GM21390 (cell line): ENCODE measurements at regions not wholly inside any gene's neighbourhood (a gene's known extent, or its start where the extent isn't known, plus 50 kb on each side); places are given as distances from the start of the nearest gene placed in this dataset.
"Not testable (repeated sequence)": the region's sequence is repeated elsewhere in the genome, so short reads cannot be mapped to it uniquely, and the experiment has no call there.

Source experiments
- ATAC-seq: cut with Tn5 transposase; IDR thresholded peaks from one replicate; pipeline ENCODE4 v1.9.1; 2021; ENCODE audit not compliant: unreplicated experiment

DNA sequence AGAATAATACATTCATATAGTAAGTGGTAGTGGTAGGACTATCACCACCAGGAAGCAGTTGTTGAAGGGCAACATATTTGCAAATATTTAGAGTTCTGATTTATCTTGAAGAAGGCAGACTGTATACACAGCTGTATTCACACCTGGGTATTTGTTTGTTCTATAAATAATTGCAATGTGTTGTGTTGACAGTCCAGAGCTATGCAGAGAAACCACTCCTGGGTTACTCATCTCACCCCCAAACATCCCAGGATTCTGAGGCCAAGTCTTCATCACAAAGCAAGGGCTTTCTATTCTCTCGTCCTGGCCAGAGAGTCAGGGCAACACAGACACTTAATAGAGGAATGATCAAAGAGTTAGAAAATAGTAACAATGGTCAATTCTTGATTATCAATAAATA, 102.1 kb upstream of the FAT3 start:
- no peak for ATAC-seq

GRCh38 chr11:92111287-92111686, 113.3 kb upstream of the FAT3 start:
- no peak for ATAC-seq

DNA sequence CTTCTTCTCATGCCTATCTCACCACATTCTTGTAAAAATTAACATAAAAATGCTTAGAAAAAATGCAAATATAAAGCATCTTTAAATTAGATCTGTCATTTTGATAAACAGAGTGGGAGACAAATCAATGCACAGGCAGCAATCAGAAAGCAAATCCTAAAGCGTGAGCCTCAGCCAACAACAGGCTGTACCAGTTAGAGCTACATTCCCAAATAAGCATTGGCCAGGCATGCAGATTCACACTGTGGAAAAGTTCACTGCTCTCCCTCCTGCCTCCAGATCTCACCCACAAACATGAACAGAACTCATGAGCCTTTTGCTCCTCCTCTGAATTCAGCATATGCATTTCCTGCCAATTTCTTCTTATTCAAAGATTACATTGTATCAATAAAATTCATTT, 115.2 kb upstream of the FAT3 start:
- no peak for ATAC-seq

DNA sequence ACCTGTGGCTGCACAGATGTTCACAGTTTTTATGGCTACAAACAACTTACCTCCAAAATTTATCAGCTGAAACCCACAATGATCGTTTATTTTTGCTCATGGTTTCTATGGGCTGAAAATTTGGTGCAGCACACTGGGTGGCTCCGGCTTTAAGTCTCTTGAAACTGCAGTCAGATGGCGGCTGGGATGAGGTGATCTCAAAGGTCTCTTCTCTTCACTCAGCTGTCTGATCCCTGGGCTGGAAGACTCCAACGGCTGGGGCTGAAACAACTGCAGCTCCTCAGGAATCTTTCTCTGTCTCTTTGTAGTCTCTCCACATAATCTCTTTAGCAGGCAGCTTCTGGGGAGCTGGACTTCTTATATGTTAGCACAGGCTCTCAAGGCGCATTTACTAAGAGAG, 117.3 kb upstream of the FAT3 start:
- ATAC-seq, result no peak

DNA sequence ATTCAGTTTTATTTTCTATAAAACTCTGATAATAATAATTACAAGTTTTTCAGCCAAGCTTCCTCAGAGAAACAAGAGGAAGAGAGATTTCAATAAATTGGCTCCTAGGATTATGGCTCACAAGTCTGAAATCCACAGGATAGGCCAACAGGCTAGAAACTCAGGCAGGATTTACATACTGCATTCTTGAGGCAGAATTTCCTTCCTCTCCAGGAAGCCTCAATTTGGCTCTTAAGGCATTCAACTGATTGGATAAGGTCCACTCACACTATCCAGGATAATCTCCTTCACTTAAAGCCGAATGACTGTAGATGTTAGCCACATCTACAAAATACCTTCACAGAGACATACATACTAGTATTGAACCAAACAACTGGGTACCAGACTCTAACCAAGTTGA, 120.3 kb upstream of the FAT3 start:
- ATAC-seq, result no peak

DNA sequence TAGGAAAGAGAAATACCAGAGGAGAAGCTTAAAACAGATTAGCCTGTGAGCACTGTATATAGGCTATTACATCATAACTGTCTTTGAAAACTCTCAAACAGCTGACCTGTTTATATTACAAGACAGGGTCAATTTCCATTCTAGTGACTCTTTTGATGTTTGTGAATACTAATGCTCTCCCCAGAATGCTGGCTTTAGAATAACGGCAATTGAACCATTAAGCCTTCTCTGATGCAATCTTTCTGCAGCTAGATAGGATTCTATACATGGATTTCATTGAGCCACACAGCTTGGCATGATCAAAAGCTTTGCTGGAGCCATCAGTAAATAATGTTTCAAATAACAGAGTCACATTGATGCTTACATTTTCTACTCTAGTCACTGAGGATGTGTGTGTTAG, 122.7 kb upstream of the FAT3 start:
- no peak for ATAC-seq

- no peak for ATAC-seq
Measured at GRCh38 chr11:92099183-92099582, 125.4 kb upstream of the FAT3 start.

DNA sequence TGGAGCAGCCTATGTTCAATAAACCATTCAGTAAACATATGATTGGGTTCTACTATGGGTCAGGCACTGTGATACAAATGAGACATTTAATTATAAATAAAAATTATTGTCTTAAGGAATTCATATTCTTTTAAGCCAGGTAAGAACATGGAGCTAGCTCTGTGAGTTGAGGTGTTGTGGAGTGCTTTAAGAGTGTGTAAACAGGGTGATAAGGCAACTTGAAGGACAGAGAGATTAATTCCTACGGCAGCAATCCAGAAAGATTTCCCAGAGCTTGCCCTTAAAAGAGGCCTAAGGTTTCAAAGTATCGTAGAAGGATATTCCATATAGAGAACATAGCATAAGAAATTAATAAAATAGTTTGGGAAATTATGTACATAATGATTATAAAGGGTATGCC, 126.4 kb upstream of the FAT3 start:
- no peak for ATAC-seq

DNA sequence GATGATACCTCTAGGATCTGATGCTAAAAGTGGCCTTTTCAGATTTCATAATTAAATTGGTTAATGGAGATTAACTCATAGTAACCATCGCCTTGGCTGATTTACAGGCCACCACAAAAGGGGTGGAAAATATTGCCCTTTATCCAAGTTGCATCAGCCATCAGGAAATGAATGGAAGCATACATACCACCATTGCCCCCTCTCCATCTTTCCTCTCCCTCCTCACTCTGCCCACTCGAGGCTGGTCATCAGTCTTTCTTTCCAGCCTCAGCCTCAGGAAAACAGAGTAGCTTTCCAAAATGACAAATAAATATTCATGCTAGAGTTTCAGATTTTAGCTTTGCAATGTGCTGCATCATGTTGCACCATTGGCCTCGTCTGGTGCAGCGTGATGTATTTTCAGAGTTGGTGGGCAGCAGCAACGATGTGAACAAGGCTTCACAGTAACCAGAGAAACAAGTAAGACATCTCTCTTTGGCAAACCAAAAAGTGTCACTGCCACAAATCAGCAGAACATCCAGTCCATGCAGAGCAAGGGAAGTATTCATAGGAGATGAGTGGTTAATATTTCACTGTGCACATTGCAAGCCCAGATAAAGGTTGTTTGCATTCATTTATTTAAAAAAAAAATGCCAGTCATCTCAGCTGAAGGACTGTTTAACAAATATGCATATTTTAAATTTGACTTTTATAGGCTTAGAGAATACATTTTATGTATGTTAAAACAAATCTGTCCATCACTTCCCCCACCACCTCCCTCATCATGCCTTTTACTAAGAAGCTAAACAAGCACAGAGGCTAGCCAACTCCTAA, 136.7 kb upstream of the FAT3 start:
- ATAC-seq, result no peak

GRCh38 chr11:92083123-92083522, 141.5 kb upstream of the FAT3 start:
- no peak for ATAC-seq

DNA sequence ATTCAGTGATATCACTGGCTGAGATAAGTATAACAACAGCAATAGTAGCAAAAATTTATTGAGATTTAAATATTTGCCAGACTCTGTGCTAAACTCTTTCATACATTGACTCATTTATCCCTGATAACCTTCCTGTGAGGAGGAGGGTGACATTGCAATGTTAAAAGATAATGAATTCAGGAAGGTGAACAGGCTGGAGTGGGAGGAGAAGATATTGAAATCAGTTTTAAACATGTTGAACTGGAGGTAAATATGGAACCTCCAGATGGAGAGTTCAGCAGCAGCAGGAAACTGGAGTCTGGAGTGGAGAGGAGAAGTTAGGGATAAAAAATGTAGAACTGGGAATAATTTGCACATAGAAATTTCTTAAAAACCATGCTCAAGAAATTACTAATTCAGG, 142.0 kb upstream of the FAT3 start:
- ATAC-seq, result no peak

DNA sequence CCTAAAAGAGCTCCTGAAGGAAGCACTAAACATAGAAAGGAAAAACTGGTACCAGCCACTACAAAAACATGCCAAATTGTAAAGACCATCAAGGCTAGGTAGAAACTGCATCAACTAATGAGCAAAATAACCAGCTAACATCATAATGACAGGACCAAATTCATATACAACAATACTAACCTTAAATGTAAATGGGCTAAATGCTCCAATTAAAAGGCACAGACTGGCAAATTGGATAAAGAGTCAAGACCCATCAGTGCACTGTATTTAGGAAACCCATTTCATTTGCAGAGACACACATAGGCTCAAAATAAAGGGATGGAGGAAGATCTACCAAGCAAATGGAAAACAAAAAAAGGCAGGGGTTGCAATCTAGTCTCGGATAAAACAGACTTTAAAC, 150.1 kb upstream of the FAT3 start:
- ATAC-seq, result not testable (repeated sequence)

DNA sequence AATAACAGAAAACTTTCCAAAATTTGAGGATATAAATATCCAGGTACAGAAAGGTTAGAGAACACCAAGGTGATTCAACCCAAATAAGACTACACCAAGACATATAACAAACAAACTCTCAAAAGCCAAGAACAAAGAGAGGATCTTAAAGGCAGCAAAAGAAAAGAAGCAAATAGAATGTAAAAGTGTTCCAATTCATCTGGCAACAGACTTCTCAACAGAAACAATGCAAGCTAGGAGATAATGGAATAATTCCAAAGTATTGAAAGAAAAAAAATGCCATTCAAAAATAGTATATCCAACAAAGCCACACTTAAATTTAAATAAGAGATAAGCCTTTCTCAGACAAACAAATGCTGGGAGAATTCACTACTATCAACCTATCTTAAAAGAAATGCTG, 153.0 kb upstream of the FAT3 start:
- ATAC-seq, result no peak

- no peak for ATAC-seq
Measured at GRCh38 chr11:92070026-92070889, 154.4 kb upstream of the FAT3 start.

- ATAC-seq, result no peak
Measured at GRCh38 chr11:92067016-92067415, 157.6 kb upstream of the FAT3 start.

GRCh38 chr11:92061456-92062062, 163.1 kb upstream of the FAT3 start:
- ATAC-seq, result no peak

GRCh38 chr11:92057849-92058442, 166.7 kb upstream of the FAT3 start:
- ATAC-seq, result no peak

GRCh38 chr11:92053216-92053615, 171.4 kb upstream of the FAT3 start:
- no peak for ATAC-seq

GRCh38 chr11:92050305-92050704, 174.3 kb upstream of the FAT3 start:
- no peak for ATAC-seq

- ATAC-seq, result no peak
Measured at GRCh38 chr11:92048415-92048814, 176.2 kb upstream of the FAT3 start.

- ATAC-seq, result no peak
Measured at GRCh38 chr11:92046103-92046502, 178.5 kb upstream of the FAT3 start.
